GM12892 (cell line): ENCODE measurements at regions not wholly inside any gene's neighbourhood (a gene's known extent, or its start where the extent isn't known, plus 50 kb on each side); places are given as distances from the start of the nearest gene placed in this dataset.

ENCODE experiments used
- POLR2A ChIP-seq: IDR thresholded peaks from 2 replicates; pipeline ENCODE4 v1.6.1; 2011; ENCODE audit warnings: low read depth, low read length, control low read depth
- POLR2AphosphoS5 ChIP-seq: IDR thresholded peaks from 2 replicates; pipeline ENCODE4 v1.6.1; 2011; ENCODE audit warnings: low read depth, low read length, control low read depth
- TAF1 ChIP-seq: IDR thresholded peaks from 2 replicates; pipeline ENCODE4 v1.6.1; 2011; ENCODE audit warnings: low read depth, mild to moderate bottlenecking, control low read depth, low read length, borderline replicate concordance

- peak; percentile 66 for TF ChIP-seq POLR2A
- peak; percentile 43; the same call in 1 of the 2 replicates for TF ChIP-seq POLR2AphosphoS5
- no peak for TF ChIP-seq TAF1
Observed at GRCh38 chr7:17234398-17235031, 63.9 kb upstream of the AHR start.
